Neural progenitor cell (in vitro differentiated cells): ENCODE measurements at regions not wholly inside any gene's neighbourhood (a gene's known extent, or its start where the extent isn't known, plus 50 kb on each side); places are given as distances from the start of the nearest gene placed in this dataset.

Source experiments
- EZH2 ChIP-seq: fragments of 200-600 bp; sonication (generic); IDR thresholded peaks from 2 replicates; pipeline ENCODE4 v1.6.1; 2017; ENCODE audit warnings: antibody characterized with exemption, mild to moderate bottlenecking, moderate library complexity
- EZH2phosphoT487 ChIP-seq: fragments of 200-600 bp; sonication (generic); IDR thresholded peaks from 2 replicates; pipeline ENCODE4 v1.6.1; 2017; ENCODE audit warnings: antibody characterized with exemption
- TF ChIP-seq, protein P1 (sequence below): fragments of 200-600 bp; sonication (generic); IDR thresholded peaks from 2 replicates; pipeline ENCODE4 v1.5.1; 2017; ENCODE audit warnings: antibody characterized with exemption, mild to moderate bottlenecking

DNA sequence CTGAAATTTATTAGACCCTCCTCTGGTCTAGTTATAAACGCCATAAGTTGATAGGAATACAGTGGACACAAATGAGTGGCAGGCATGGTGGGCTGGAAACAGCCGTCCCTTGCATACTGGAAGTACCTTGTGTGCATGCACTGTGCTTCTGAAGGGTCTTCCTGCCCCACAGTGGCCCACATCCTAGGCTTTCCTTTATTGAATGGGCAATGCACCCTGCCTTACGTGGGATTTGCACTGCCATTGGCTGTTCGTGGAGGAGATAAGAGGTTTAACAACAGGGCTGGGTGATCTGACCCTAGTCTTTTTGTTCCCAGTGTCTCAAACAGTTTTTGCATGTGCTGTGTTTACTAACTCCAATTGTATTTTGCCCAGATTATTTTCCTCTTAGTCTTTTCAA lies 480.8 kb downstream of the GADD45G start:
- TF ChIP-seq, protein P1, sequence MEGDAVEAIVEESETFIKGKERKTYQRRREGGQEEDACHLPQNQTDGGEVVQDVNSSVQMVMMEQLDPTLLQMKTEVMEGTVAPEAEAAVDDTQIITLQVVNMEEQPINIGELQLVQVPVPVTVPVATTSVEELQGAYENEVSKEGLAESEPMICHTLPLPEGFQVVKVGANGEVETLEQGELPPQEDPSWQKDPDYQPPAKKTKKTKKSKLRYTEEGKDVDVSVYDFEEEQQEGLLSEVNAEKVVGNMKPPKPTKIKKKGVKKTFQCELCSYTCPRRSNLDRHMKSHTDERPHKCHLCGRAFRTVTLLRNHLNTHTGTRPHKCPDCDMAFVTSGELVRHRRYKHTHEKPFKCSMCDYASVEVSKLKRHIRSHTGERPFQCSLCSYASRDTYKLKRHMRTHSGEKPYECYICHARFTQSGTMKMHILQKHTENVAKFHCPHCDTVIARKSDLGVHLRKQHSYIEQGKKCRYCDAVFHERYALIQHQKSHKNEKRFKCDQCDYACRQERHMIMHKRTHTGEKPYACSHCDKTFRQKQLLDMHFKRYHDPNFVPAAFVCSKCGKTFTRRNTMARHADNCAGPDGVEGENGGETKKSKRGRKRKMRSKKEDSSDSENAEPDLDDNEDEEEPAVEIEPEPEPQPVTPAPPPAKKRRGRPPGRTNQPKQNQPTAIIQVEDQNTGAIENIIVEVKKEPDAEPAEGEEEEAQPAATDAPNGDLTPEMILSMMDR: no peak
- TF ChIP-seq EZH2phosphoT487: no peak
- no peak for TF ChIP-seq EZH2
